ENCODE measurements at regions not wholly inside any gene's neighbourhood (a gene's known extent, or its start where the extent isn't known, plus 50 kb on each side); places are given as distances from the start of the nearest gene placed in this dataset.
"Not testable (repeated sequence)": the region's sequence is repeated elsewhere in the genome, so short reads cannot be mapped to it uniquely, and the experiment has no call there.

DNA sequence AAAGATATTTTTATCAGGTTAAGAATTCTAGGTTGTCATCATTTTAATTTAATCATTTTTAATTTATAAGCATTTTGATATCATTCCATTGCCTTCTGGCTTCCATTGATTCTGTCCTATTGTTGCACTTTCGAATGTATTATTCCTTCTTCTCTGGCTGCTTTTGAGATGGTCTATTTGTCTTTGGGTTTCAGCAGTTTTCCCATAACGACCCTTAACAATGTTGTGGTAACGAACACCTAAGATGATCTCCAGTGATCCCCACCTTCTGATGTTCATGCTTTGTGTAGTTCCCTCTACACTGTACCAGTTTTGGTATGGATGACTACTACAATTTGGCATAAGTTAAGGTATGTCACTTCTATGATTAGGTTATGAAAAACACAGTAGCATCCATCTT is 59.9 kb downstream of the MINAR1 start:
- no peak for DNase-seq (ENCODE audit: low spot score)

DNA sequence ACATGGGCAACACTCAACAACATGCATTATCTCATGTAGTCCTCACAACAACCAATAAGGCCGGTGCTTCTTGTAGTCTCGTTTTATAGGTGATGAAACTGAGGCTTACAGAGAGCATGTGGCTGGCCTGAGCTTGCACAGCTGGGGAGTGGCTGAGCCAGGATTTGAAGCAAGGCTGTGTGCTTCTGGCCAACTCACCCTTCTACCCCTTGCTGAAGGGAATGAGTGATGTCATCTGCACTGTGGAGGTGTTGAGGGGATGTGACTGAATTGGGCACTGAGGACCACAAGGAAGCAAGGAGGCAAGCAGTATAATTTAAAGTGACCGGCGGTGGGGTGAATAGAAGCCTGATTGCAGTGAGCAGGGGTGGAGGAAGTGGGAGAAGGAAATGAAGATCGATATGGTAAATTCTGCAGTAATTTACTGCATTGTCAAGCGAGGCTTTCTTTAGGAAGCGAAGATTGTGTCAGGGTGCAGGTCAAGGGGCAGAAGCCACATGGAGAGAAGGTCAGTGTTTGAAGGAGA is 62.3 kb downstream of the MINAR1 start:
- no peak for DNase-seq (ENCODE audit: low spot score)

DNA sequence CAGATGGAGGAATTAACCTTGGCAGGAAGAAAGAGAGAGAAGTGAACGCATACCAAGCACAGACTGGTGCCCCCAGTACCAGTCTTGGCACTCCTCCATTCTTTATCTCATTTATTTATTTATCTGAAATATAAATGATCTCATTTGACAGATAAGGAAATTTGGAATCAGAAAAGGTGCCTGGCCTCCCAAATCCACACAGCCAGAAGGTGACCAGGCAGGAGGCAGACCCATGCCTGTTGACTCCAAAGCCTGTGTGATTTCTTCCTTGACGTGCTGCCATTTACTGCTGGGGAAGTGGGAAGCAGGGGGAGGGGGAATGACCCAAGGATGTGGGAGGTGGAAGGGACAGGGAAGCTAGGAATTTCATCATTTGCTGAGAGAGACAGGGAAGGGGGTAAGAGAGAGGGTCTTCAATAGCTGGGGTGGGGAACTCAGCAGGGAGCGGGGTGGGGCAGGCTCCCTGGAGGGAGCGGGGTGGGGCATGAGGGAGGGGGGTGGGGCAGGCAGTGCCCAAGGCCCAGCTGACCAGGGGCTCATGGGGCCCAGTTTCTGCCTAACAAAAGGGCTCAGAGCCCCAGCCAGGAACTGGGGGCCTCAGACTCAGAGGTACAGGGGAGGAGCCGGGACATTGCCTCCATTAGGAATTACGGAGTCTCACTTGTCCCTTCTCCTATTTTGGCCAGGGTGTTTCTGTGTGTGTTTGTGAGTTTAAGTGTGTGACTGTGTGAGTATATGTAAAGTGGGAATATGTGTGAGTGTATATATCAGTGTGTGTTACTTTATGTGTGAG is 63.0 kb downstream of the MINAR1 start:
- no peak for DNase-seq (ENCODE audit: low spot score)

DNA sequence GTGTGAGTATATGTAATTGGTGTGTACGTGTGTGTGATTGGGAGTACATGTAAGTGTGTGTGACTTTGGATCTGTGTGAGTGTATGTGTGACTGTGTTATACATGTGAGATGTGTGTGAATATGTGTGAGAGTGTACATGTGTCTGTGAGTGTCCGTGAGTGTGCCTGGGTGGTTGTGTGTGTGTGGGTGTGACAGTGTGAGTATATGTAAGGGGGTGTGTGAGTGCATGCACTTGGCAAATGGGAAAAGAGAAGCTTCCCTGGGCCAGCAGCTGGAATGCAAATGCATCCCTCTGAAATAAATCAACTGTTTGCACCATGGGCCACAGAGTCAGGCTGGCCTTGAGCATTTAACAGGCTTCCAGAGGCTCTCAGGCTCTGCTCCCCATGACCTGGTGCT is 63.6 kb downstream of the MINAR1 start:
- DNase-seq (ENCODE audit: low spot score) = no peak

DNA sequence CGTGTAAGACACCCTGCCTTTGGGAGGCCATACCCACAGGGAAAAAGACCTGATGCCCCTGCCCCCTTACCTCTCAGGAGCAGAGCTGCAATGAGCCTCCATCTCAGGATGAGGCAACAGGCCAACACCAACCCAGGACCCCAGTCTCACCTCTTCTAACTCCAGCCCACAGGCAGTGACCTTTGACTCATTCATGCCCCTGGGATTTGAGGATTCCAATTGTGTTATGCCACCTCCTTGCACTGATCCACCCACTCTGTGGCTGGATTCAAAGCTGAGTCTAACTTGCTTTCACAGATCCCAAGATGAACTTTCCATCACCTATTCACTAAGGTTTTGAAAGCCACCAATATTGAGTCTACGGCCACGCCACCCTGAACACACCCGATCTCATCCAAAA is 64.7 kb downstream of the MINAR1 start:
- DNase-seq (ENCODE audit: low spot score) = no peak

DNA sequence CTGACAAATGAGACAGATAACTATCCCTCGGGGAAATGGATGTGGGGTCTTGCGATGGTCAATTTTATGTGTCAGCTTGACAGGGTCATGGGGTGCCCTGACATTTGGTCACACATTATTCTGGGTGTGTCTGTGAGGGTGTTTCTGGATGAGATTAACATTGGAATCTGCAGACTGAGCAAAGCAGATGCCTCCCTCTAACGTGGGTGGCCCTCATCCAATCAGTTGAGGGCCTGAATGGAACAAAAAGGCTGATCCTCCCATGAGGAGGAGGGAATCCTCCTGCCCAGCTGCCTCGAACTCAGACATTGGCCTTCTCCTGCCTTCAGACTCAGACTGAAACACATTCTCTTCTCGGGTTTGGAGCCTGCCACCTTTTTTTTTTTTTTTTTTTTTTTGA is 69.0 kb downstream of the MINAR1 start:
- no peak for DNase-seq (ENCODE audit: low spot score)

DNA sequence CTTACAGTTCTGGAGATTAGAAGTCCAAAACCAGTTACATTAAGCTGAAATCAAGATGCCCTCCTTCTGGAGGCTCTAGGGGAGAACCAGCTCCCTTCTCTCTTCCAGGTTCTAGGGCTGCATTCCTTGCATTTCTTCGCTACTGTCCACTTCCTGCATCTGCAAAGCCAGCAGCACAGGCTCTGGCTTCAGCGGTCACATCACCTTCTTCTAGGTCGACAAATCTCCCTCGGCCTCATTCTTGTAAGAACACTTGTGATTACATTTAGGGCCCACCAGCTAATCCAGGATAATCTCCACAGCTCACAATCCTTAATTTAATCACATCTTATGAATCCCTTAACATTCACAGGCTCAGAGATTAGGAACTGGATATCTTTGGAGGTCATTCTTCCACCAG is 73.8 kb downstream of the MINAR1 start:
- DNase-seq (ENCODE audit: low spot score) = no peak

DNA sequence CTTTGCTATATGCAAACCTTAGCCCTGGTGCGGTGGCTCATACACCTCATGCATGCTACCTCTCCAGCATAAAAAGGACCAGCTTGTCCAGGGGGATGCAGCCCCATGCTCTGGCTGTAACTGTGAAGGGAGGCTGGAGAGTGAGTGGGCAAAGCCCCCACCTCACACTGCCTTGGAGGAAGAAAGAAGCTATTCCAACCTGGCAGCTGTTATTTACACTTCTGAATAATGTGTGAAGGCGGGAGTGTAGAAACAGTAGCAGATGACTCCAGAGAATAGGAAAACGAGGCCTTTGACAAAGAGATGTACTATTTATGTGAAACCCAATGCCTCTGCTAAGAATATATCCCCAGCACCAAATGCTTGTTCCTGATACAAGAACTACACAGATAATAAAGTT is 80.7 kb downstream of the MINAR1 start:
- not testable (repeated sequence) for DNase-seq (ENCODE audit: low spot score)

DNA sequence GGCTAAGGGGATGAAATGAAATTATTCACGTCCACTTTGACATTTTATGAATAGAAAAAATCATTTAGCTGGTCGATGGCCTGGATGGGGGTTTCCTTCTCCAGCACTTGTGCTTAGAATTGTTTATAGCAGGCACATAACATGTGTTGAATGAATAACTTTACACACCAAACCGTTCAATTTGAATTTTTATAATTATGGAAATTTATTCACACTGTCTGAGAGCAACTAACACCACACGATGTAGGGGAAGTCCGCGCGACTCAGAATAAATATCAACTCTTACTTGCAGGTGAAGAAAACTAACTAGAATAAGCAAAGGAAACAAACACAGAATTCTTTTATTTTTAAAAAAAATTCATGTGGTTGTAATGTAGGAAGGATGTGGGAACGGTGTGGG is 81.3 kb downstream of the MINAR1 start:
- no peak for DNase-seq (ENCODE audit: low spot score)

DNA sequence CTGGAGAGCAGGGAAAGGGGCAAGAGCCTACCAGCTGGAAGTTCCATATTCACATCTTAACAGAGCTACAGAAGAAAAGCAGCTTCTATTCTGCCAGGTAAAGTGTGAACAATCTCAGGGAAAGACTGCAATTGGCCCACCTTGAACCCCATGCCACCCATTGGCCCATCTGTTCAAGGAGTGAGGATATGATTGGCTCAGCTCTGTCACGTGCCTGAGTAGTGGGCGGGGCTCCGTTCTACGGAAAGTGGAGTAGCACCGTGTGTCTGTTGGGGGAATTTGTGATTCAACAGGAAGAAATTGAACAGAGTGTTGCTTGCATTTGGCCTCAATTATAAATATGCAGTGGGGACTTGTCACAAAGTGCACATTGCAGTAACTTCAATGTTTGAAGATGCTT is 81.8 kb downstream of the MINAR1 start:
- no peak for DNase-seq (ENCODE audit: low spot score)

DNA sequence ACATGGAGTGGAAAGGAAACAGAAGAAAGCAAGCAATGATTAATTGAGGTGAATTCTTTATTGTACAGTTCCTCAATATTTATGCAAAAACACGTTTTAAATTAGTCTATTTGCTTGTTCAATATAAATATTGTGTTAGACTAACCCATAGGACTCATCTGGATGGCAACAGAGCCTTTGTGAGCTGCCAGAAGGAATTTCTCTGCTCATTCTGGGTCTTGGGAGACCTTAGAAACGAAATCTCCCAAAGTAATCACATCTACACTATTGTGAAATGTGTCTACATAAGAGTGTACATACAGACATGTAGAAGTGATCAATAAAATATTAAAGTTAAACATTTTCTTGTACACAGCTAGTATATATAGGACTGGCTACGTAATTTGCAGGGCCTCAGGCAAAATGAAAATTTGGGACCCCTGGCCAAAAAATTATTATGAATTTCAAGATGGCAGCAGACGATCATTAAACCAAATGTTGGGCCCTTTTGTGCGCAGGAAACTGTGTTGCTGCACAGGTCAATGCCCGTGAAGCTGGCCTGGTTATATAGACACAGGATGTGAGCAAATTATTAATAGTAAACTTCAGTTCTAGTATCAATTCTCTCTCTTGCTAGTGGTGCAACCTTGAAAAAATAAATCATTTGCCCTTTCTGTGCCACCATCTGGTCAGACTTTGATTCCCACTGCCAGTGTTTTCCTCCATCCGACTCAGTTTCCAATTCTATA is 83.3 kb downstream of the MINAR1 start:
- no peak for DNase-seq (ENCODE audit: low spot score)

DNA sequence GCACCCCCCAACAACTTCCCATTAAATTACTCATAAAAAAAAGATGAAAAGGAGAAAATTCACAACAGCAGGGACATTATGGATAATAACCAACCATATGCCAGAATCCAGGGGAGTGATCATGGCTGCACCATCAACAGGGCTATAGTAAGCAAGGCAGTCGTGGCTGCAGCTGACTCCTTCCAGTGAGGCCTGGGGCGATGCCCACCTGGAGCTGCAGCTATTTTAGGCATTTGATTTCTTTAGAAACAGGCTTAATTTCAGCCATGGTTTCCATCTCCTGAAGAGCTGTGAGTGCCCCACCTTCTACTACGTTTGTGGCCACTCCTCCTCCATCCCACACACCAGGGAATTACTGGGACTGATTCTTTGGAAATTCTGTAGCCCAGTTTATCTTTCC is 84.0 kb downstream of the MINAR1 start:
- DNase-seq (ENCODE audit: low spot score) = no peak

DNA sequence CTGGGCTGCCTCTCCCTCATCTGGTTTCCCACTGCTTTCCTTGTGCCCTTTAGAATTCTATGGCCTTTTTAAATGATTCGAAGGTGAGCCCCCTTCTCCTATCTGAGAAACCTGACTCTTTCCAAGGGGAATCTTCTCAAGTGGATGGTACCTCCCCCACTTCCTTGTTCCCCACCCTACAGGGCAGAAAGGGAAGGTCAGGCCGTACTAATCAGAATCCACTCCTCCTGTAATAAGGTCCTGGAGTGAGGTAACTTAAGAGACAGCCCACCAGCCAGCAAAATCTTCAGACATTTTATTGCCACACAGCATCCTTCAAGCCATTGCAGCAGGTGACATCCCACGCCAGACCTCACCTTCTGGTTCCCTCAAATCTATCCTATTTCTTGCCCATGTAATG is 84.5 kb downstream of the MINAR1 start:
- DNase-seq (ENCODE audit: low spot score) = no peak

DNA sequence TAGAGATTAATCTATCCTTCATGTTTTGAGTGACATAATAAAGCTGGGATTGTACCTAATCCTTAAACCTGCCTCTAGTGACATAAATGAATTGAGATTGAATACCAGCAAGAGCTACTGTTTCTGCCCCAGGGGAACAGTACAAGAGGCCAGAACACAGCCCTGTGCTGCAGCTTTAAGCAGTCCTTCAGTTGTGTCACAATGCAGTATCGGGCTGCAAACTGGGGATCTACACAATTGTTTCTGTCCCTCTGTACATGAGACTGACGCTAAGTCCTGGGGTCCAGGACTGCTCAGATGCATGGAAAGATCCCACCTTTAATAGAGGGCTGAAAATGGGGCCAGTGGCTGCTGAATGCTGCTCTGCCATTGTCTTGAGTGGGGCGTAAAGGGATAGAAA is 87.5 kb downstream of the MINAR1 start:
- no peak for DNase-seq (ENCODE audit: low spot score)

DNA sequence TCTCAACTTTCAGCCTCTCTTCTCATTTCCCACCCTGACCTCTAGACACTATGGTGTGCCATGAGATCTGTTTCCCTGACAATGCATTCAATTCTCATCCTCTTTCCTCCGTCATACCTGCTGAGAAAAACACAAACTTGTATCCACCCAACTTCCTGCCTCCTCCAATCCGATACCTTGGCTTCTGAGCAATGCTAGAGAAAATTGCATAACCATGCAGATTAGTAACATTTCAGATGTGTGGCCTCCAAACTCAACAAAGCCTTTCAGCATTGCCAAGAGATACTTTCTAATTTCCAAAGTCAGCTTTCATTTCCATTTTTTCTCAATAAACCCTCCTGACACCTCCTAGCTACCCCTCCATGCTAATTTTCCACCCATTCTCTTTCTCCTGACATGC is 88.5 kb downstream of the MINAR1 start:
- DNase-seq (ENCODE audit: low spot score) = no peak

DNA sequence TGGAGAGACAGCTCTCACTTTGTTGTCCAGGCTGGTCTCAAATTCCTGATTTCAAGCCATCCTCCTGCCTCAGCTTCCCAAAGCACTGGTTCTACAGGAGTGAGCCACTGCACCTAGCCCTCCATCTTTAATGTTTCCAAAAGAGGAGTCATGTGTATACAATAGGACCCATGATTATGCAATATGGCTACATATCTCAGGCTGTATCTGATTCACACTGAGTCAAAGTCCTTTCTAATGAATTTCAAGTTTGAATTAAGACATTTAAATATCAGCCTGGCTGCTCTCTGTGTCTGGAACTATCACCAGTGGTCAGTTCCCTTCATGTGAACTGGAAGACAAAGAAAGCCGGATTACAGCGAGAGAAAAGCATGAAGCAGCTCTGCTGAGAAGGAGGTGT is 90.5 kb downstream of the MINAR1 start:
- DNase-seq (ENCODE audit: low spot score) = no peak

DNA sequence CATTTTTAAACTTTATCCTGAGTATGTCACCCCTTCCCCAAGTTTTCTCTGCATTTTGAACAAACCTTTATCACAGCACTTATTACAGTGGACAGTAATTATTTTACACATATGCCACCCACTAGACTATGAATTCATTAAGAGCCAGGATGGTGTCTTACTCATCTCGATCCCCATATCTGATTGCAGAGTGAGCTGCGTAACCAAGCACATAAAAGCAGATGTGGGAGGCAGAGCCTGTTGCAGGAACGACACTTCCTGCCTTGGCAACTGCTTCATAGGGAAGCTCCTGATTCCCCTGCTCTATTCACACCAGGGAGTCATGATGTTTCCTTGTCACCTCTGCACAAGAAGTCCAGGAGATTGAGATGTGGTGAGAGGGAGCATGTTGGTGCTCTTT is 91.1 kb downstream of the MINAR1 start:
- DNase-seq (ENCODE audit: low spot score) = no peak

DNA sequence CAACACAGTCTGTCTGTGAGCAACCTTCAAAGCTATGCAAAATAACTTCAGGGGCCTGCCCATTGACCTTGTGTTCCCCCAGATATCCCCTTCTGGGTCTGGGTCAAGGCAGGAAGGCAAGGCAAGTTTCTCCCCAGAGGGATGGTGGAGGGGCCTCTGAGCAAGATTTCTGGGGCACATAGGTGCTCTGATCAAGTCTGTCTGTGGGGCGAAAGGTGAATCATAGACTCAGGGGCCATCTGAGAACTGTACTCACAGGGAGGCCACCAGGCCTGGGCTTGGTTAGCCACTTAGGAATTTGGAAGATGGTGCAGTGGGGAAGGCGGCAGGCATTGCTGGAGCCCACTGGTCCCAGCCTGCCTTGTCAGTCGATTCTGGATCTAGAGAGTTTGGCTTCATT is 92.4 kb downstream of the MINAR1 start:
- no peak for DNase-seq (ENCODE audit: low spot score)

DNA sequence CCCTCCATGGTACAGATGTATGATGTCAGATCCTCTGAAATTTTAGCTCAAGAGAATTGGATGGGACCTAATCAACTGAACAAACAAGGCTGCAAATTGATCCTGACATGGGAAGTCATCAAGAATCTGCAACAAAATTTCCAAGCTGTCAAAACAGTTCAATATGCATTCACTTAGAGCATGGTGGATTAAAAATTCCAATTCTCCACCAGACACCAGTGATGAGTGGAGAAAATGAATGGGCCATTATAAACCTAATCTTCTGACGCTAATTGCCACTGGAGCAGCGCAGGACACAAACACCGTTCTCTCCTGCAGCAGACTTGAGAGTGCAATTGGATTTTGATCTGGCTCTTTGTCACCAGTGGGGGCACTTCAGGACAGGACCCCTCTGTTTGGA is 94.2 kb downstream of the MINAR1 start:
- no peak for DNase-seq (ENCODE audit: low spot score)

DNA sequence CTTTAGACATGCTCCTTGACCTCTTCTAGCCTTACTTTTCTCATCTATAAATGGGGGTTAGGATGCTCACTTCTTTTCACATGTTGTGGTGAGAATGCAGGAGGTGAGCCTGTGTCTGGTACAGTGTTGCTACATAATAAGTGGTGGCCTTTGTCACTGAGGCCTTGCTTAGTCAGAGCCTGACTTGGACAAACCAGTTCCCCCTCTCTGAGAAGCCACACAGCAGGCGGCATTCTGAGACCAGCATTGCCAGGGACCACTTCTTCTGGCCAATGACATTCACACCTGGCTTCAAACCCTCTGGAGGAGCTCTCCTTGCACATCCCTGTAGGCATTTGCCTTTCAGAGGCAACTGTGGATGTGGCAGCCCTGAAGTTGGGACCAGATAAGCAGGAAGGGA is 95.7 kb downstream of the MINAR1 start:
- no peak for DNase-seq (ENCODE audit: low spot score)

DNA sequence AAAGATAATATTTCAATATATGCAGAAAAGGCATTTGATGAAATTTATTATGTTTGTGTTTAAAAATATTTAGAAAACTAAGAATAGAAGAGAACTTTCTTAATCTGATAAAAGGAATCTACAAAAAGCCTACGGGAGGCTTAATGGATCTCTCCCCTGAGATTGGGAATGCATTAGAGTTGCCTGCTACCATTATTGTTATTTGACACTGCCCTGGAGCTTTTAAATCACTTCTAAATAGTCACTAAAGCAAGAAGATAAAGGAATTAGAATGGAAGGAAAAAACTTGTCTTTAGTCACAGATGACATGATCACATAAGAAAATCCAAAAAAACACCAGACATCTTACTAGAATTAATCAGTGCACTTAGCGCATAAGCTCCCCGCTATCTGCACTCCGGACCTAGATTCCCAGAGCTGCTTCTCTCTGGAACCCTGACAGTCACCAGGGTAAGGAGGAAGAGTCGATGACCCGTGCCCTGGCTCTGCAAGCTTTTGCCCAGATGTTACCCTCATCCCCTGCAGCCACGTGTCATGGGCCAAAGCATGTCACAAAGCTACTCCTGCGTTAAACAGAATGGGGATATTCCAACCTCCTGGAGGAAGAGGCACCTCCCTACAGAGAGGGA is 97.1 kb downstream of the MINAR1 start:
- DNase-seq (ENCODE audit: low spot score) = no peak

DNA sequence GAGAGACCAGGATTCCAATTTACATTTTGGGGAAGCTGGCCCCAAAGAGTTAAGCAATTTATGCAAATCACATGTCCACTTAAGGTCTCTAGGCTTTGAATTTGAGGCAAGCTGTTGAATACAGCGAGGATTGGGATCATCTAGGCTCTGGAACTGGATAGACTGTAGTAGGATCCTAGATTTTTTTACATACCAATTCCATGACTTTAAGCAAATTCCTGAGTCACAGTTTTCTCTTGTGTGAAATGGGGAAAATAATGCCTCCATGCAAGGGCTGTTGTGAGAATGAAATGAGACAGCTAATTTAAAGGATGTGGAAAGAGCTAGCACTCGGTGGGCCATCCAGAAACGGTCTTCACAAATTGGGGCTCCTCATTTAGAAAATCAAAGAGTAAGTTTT is 103.4 kb downstream of the MINAR1 start:
- no peak for DNase-seq (ENCODE audit: low spot score)

DNA sequence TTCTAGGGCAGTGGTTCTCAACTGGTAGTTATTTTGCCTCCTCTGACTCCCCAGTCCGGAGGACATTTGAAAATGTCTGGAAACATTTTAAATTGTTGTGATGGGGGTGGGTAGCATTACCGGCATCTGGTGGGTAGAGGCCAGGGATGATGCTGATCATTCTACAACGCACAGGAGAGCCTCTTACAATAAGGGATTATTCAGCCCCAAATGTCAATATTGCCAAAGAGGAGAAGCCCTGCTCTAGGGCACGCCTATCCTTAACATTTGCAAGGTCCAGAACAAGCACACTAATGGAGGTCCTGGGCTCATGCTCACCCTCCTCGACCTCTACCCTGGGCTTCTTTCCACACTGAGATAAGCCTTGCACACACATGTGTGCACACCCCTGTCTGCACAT is 106.4 kb downstream of the MINAR1 start:
- DNase-seq (ENCODE audit: low spot score) = no peak
